ENCODE measurements at regions not wholly inside any gene's neighbourhood (a gene's known extent, or its start where the extent isn't known, plus 50 kb on each side); places are given as distances from the start of the nearest gene placed in this dataset.

DNA sequence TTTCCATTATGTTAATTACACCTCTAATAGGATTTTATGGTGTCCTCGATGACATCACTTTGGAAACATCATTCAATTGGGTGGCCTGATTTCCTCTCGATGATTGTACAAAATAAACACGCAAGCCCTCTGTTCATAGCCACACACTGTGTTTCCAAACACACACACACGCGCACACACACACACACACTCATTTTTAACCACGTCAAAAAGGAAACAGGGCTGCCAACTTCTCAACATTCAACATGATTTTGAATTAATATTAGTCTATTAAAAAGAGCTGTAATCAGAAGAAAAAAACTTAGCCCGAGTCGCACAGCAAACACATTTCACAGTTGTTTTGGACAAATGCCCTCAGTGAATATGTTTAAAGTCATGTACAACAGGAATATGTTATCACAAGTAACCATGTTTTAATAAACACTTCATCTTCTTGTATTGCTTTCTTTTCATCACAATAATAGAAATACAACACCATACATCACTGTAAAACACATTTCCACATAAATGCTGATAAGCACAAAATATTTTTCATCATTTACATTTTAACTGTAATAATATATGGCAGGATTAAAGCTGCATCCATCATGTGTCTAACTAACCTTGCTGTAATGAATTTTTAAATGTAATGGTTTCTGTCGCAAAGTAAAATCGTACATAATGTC, 219.1 kb upstream of the IRX3 start:
- Mint-ChIP-seq H3K4me1 (ENCODE audit: low read depth) (peaks cover 37% of the 10 kb centered on the region), H3K36me3 (ENCODE audit: low read depth) (no peaks in the 10 kb centered on the region), H3K4me3 (no peak overlapping the region), H3K9me3 (no peaks in the 10 kb centered on the region), H3K27me3 (ENCODE audit: insufficient read depth) (peaks cover 41% of the 10 kb centered on the region), H3K27ac (no peak overlapping the region)
- TF ChIP-seq CTCF (IDR thresholded peaks at IDR 0.05), result no peak
- no peak for DNase-seq

DNA sequence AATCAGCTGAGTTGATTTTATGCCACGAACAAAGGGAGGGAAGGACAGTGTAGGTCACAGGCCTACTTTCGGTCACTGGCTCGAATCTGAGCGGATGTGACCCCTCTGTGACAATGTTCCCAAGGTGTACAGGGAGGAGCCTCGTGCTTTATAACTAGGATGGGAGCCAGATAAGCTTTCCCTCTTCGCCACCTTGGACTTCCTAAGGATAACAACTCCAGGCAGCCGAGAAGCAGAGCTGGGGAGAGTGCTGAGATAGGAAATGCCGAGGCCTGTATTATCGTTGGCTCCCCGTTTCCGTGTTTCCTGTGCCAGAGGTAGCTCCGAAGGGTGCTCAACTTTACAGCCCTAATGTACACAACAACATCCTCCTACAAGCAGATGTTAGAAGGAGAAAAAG, 217.8 kb upstream of the IRX3 start:
- H3K9me3 Mint-ChIP-seq, result no peaks in the 10 kb centered on the region
- H3K4me3 Mint-ChIP-seq, result no peak overlapping the region
- H3K4me1 Mint-ChIP-seq (ENCODE audit: low read depth), result peaks cover 24% of the 10 kb centered on the region; the same call in 1 of the 2 replicates
- DNase-seq, result no peak
- H3K27me3 Mint-ChIP-seq (ENCODE audit: insufficient read depth), result peaks cover 31% of the 10 kb centered on the region
- no peak overlapping the region for H3K27ac Mint-ChIP-seq
- H3K36me3 Mint-ChIP-seq (ENCODE audit: low read depth), result no peaks in the 10 kb centered on the region
- TF ChIP-seq CTCF (IDR thresholded peaks at IDR 0.05), result no peak

GRCh38 chr16:54503856-54504219, 217.3 kb upstream of the IRX3 start:
- DNase-seq, result no peak
- Mint-ChIP-seq H3K9me3 (no peaks in the 10 kb centered on the region), H3K27ac (no peak overlapping the region), H3K36me3 (ENCODE audit: low read depth) (no peaks in the 10 kb centered on the region), H3K4me1 (ENCODE audit: low read depth) (peaks cover 19% of the 10 kb centered on the region; the same call in 1 of the 2 replicates), H3K4me3 (no peak overlapping the region), H3K27me3 (ENCODE audit: insufficient read depth) (peaks cover 27% of the 10 kb centered on the region)
- no peak for TF ChIP-seq CTCF (IDR thresholded peaks at IDR 0.05)

- H3K9me3 Mint-ChIP-seq, result peaks cover 4% of the 10 kb centered on the region
- DNase-seq, result no peak
- H3K4me3 Mint-ChIP-seq, result no peak overlapping the region
- peaks cover 19% of the 10 kb centered on the region; the same call in 1 of the 2 replicates for H3K4me1 Mint-ChIP-seq (ENCODE audit: low read depth)
- TF ChIP-seq CTCF (IDR thresholded peaks at IDR 0.05), result no peak
- H3K27me3 Mint-ChIP-seq (ENCODE audit: insufficient read depth), result peaks cover 22% of the 10 kb centered on the region
- peaks cover 5% of the 10 kb centered on the region for H3K36me3 Mint-ChIP-seq (ENCODE audit: low read depth)
- no peak overlapping the region for H3K27ac Mint-ChIP-seq
Observed at GRCh38 chr16:54503011-54503855, 216.6 kb upstream of the IRX3 start.

DNA sequence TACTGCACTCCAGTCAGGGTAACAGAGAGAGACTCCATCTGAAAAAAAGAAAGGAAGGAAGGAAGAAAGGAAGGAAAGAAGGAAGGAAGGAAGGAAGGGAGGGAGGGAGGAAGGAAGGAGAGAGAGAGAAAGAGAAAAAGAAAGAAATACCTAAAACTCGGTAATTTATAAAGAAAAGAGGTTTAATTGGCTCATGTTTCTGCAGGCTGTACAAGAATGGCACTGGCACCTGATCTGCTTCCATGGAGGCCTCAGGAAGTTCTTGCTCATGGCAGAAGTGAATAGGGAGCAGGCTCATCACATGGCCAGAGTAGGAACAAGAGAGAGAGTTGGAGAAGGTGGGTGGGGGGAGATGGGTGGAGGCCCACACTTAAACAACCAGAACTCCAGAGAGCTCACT, 215.2 kb upstream of the IRX3 start:
- TF ChIP-seq CTCF (IDR thresholded peaks at IDR 0.05), result no peak
- Mint-ChIP-seq H3K9me3 (peaks cover 16% of the 10 kb centered on the region), H3K27ac (no peak overlapping the region), H3K4me3 (no peak overlapping the region), H3K36me3 (ENCODE audit: low read depth) (peaks cover 17% of the 10 kb centered on the region), H3K4me1 (ENCODE audit: low read depth) (peaks cover 16% of the 10 kb centered on the region; the same call in 1 of the 2 replicates), H3K27me3 (ENCODE audit: insufficient read depth) (peaks cover 14% of the 10 kb centered on the region)
- no peak for DNase-seq

Data from HFFc6 (cell line).